ENCODE measurements at regions not wholly inside any gene's neighbourhood (a gene's known extent, or its start where the extent isn't known, plus 50 kb on each side); places are given as distances from the start of the nearest gene placed in this dataset.

- TF ChIP-seq CTCF (IDR thresholded peaks at IDR 0.05 in 8 of 11, conservative IDR thresholded peaks at IDR 0.05 in 3 of 11) (no peak), POLR2A (IDR thresholded peaks at IDR 0.05) (no peak), POLR2AphosphoS5 (IDR thresholded peaks at IDR 0.05) (no peak)
Measured at GRCh38 chr16:80914379-80915078, 92.2 kb downstream of the CMC2 start.

All from spleen (tissue), 7 donors.